BLaER1 treated with 17β-estradiol and CSF1 and Interleukin-3, amounts not matched to agents 10 nM and 100 nM (cell line): ENCODE measurements at regions not wholly inside any gene's neighbourhood (a gene's known extent, or its start where the extent isn't known, plus 50 kb on each side); places are given as distances from the start of the nearest gene placed in this dataset.

Experiments
- H3K27ac ChIP-seq, 11 experiments: shearing (Covaris generic); formaldehyde crosslinking; 2 replicates each; pipeline ENCODE4 v1.8.1; 2022
- H3K27me3 ChIP-seq, 11 experiments: shearing (Covaris generic); formaldehyde crosslinking; 2 replicates each; pipeline ENCODE4 v1.8.1; 2022
- H3K36me3 ChIP-seq, 11 experiments: shearing (Covaris generic); formaldehyde crosslinking; 2 replicates each; pipeline ENCODE4 v1.8.1; 2022
- H3K4me1 ChIP-seq, 10 experiments: shearing (Covaris generic); formaldehyde crosslinking; 2 replicates each; pipeline ENCODE4 v1.8.1; 2022
- H3K4me2 ChIP-seq, 11 experiments: shearing (Covaris generic); formaldehyde crosslinking; 2 replicates each; pipeline ENCODE4 v1.8.1; 2022
- H3K4me3 ChIP-seq, 10 experiments: shearing (Covaris generic); formaldehyde crosslinking; 2 replicates each; pipeline ENCODE4 v1.8.1; 2022
- H3K9ac ChIP-seq, 11 experiments: shearing (Covaris generic); formaldehyde crosslinking; 2 replicates each; pipeline ENCODE4 v1.8.1; 2022
- H3K9me3 ChIP-seq, 11 experiments: shearing (Covaris generic); formaldehyde crosslinking; replicated peaks in 1 of 11; 2 replicates each; pipeline ENCODE4 v1.8.1; 2022
- H4K20me1 ChIP-seq, 11 experiments: shearing (Covaris generic); formaldehyde crosslinking; 2 replicates each; pipeline ENCODE4 v1.8.1; 2022
- Cebpa-rat ChIP-seq, 11 experiments: shearing (Covaris generic); IDR thresholded peaks; 2 replicates each; pipeline ENCODE4 v1.8.1; 2022

- H3K4me1 ChIP-seq = no peaks in the 10 kb centered on the region
- H3K4me2 ChIP-seq = no peak overlapping the region
- TF ChIP-seq Cebpa-rat (IDR thresholded peaks at IDR 0.05) = no peak
- no peaks in the 10 kb centered on the region for H4K20me1 ChIP-seq
- no peak overlapping the region for H3K27ac ChIP-seq
- H3K9me3 ChIP-seq = no peaks in the 10 kb centered on the region
- H3K9ac ChIP-seq = no peak overlapping the region
- H3K36me3 ChIP-seq = no peaks in the 10 kb centered on the region
- no peaks in the 10 kb centered on the region for H3K27me3 ChIP-seq
- H3K4me3 ChIP-seq = no peak overlapping the region
Measured at GRCh38 chr15:37165395-37165794, 65.0 kb upstream of the MEIS2 start.

- no peaks in the 10 kb centered on the region for H3K27me3 ChIP-seq
- no peak overlapping the region for H3K4me2 ChIP-seq
- no peaks in the 10 kb centered on the region for H3K36me3 ChIP-seq
- TF ChIP-seq Cebpa-rat (IDR thresholded peaks at IDR 0.05) = no peak
- H3K4me3 ChIP-seq = no peak overlapping the region
- H3K9me3 ChIP-seq = no peaks in the 10 kb centered on the region
- H3K27ac ChIP-seq = no peak overlapping the region
- H3K9ac ChIP-seq = no peak overlapping the region
- H4K20me1 ChIP-seq = no peaks in the 10 kb centered on the region
- H3K4me1 ChIP-seq = no peaks in the 10 kb centered on the region
Measured at GRCh38 chr15:37166402-37166801, 66.1 kb upstream of the MEIS2 start.

- Histone ChIP-seq H3K27ac (no peak overlapping the region), H4K20me1 (no peaks in the 10 kb centered on the region), H3K9ac (no peak overlapping the region), H3K4me2 (no peak overlapping the region), H3K4me3 (no peak overlapping the region), H3K27me3 (no peaks in the 10 kb centered on the region), H3K36me3 (no peaks in the 10 kb centered on the region), H3K9me3 (peaks cover 17 to 24% (median 18%) of the 10 kb centered on the region in 11 experiments), H3K4me1 (no peaks in the 10 kb centered on the region)
- no peak for TF ChIP-seq Cebpa-rat (IDR thresholded peaks at IDR 0.05)
Measured at GRCh38 chr15:37181339-37181738, 81.0 kb upstream of the MEIS2 start.

- Histone ChIP-seq H3K27me3 (no peaks in the 10 kb centered on the region), H3K4me3 (no peak overlapping the region), H3K27ac (no peak overlapping the region), H3K36me3 (no peaks in the 10 kb centered on the region), H3K4me1 (no peaks in the 10 kb centered on the region), H3K9ac (no peak overlapping the region), H3K9me3 (no peaks in the 10 kb centered on the region), H4K20me1 (no peaks in the 10 kb centered on the region), H3K4me2 (no peak overlapping the region)
- no peak for TF ChIP-seq Cebpa-rat (IDR thresholded peaks at IDR 0.05)
Measured at GRCh38 chr15:37199545-37199944, 99.2 kb upstream of the MEIS2 start.

GRCh38 chr15:37203050-37203449, 102.7 kb upstream of the MEIS2 start:
- Histone ChIP-seq H3K36me3 (no peaks in the 10 kb centered on the region), H3K9me3 (no peaks in the 10 kb centered on the region), H3K4me2 (no peak overlapping the region), H4K20me1 (no peaks in the 10 kb centered on the region), H3K4me3 (no peak overlapping the region), H3K4me1 (no peaks in the 10 kb centered on the region; a peak in 1 of 20 replicates), H3K9ac (no peak overlapping the region), H3K27me3 (no peaks in the 10 kb centered on the region), H3K27ac (no peak overlapping the region)
- TF ChIP-seq Cebpa-rat (IDR thresholded peaks at IDR 0.05) = no peak

- Histone ChIP-seq H3K4me3 (no peak overlapping the region), H3K9me3 (no peaks in the 10 kb centered on the region), H4K20me1 (no peaks in the 10 kb centered on the region), H3K4me1 (no peaks in the 10 kb centered on the region; a peak in 1 of 20 replicates), H3K9ac (no peak overlapping the region), H3K4me2 (no peak overlapping the region; a peak in 2 of 22 replicates), H3K27me3 (no peaks in the 10 kb centered on the region), H3K27ac (no peak overlapping the region), H3K36me3 (no peaks in the 10 kb centered on the region)
- no peak for TF ChIP-seq Cebpa-rat (IDR thresholded peaks at IDR 0.05)
Measured at GRCh38 chr15:37204692-37205091, 104.3 kb upstream of the MEIS2 start.

- no peaks in the 10 kb centered on the region; a peak in 1 of 20 replicates for H3K4me1 ChIP-seq
- H3K9me3 ChIP-seq = no peaks in the 10 kb centered on the region
- H3K27ac ChIP-seq = no peak overlapping the region
- no peaks in the 10 kb centered on the region for H3K27me3 ChIP-seq
- H3K4me2 ChIP-seq = no peak overlapping the region
- no peaks in the 10 kb centered on the region for H4K20me1 ChIP-seq
- no peak overlapping the region for H3K9ac ChIP-seq
- no peaks in the 10 kb centered on the region for H3K36me3 ChIP-seq
- TF ChIP-seq Cebpa-rat (IDR thresholded peaks at IDR 0.05) = no peak
- H3K4me3 ChIP-seq = no peak overlapping the region
Measured at GRCh38 chr15:37206690-37207089, 106.3 kb upstream of the MEIS2 start.

- Histone ChIP-seq H3K27ac (no peak overlapping the region), H3K4me3 (no peak overlapping the region), H4K20me1 (no peaks in the 10 kb centered on the region), H3K27me3 (no peaks in the 10 kb centered on the region), H3K4me2 (no peak overlapping the region), H3K9ac (no peak overlapping the region), H3K4me1 (no peaks in the 10 kb centered on the region; a peak in 1 of 20 replicates), H3K9me3 (no peaks in the 10 kb centered on the region), H3K36me3 (no peaks in the 10 kb centered on the region)
- no peak for TF ChIP-seq Cebpa-rat (IDR thresholded peaks at IDR 0.05)
Measured at GRCh38 chr15:37208146-37209040, 108.0 kb upstream of the MEIS2 start.

- H3K9ac ChIP-seq = no peak overlapping the region
- no peak overlapping the region for H3K4me2 ChIP-seq
- no peak for TF ChIP-seq Cebpa-rat (IDR thresholded peaks at IDR 0.05)
- H3K27me3 ChIP-seq = no peaks in the 10 kb centered on the region
- no peaks in the 10 kb centered on the region for H4K20me1 ChIP-seq
- H3K4me1 ChIP-seq = no peaks in the 10 kb centered on the region; a peak in 1 of 20 replicates
- no peak overlapping the region for H3K27ac ChIP-seq
- no peaks in the 10 kb centered on the region for H3K9me3 ChIP-seq
- no peak overlapping the region for H3K4me3 ChIP-seq
- H3K36me3 ChIP-seq = no peaks in the 10 kb centered on the region
Measured at GRCh38 chr15:37209041-37209363, 108.7 kb upstream of the MEIS2 start.

- Histone ChIP-seq H3K27me3 (no peaks in the 10 kb centered on the region), H3K27ac (no peak overlapping the region)
Measured at GRCh38 chr15:37217567-37217966, 117.2 kb upstream of the MEIS2 start.

More at GRCh38 chr15:37217567-37217966, 117.2 kb upstream of the MEIS2 start:
- Histone ChIP-seq H3K36me3 (no peaks in the 10 kb centered on the region), H3K9me3 (no peaks in the 10 kb centered on the region), H3K9ac (no peak overlapping the region), H3K4me2 (no peak overlapping the region), H3K4me3 (no peak overlapping the region), H4K20me1 (no peaks in the 10 kb centered on the region), H3K4me1 (no peaks in the 10 kb centered on the region)
- TF ChIP-seq Cebpa-rat (IDR thresholded peaks at IDR 0.05) = no peak
